Tibial nerve (tissue), 4 donors: ENCODE measurements at regions not wholly inside any gene's neighbourhood (a gene's known extent, or its start where the extent isn't known, plus 50 kb on each side); places are given as distances from the start of the nearest gene placed in this dataset.

Experiments
- CTCF ChIP-seq, 5 experiments: fragments of 200-600 bp in 3 of 5; fragments of 450-650 bp in 2 of 5; sonication (generic) in 3 of 5; IDR thresholded peaks; one replicate each; pipeline ENCODE4 v1.5.1; 2016 to 2019; ENCODE audit warnings: antibody characterized with exemption in 5 of 5, mild to moderate bottlenecking in 3 of 5, moderate library complexity in 2 of 5
- EP300 ChIP-seq, 2 donors: sonication (generic); formaldehyde crosslinking; IDR thresholded peaks; one replicate each; pipeline ENCODE4 v1.6.1; 2017; ENCODE audit warnings: antibody characterized with exemption in 2 of 2, mild to moderate bottlenecking in 1 of 2
- POLR2A ChIP-seq, 2 donors: fragments of 450-650 bp; IDR thresholded peaks; one replicate each; pipeline ENCODE4 v1.6.1; 2017; ENCODE audit warnings: antibody characterized with exemption in 2 of 2, mild to moderate bottlenecking in 2 of 2, moderate library complexity in 2 of 2

GRCh38 chr1:81304187-81304586, 496.5 kb upstream of the ADGRL2 start:
- TF ChIP-seq POLR2A (IDR thresholded peaks at IDR 0.05) (no peak), CTCF (IDR thresholded peaks at IDR 0.05) (no peak), EP300 (IDR thresholded peaks at IDR 0.05) (no peak)
